ENCODE measurements at regions not wholly inside any gene's neighbourhood (a gene's known extent, or its start where the extent isn't known, plus 50 kb on each side); places are given as distances from the start of the nearest gene placed in this dataset.
"Not testable (repeated sequence)": the region's sequence is repeated elsewhere in the genome, so short reads cannot be mapped to it uniquely, and the experiment has no call there.

- H3K4me3 ChIP-seq (ENCODE audit: insufficient read depth, low read depth, low read length); DNase-seq; H3K27me3 ChIP-seq (ENCODE audit: control insufficient read depth, insufficient read depth, low read length); H3K36me3 ChIP-seq (replicated peaks; ENCODE audit: control insufficient read depth, insufficient read depth, low read length): not testable (repeated sequence)
Observed at GRCh38 chr12:54799966-54800365, 54.4 kb upstream of the MUCL1 start.

GRCh38 chr12:54798651-54799050, 55.7 kb upstream of the MUCL1 start:
- DNase-seq: no peak
- Histone ChIP-seq H3K36me3 (replicated peaks; ENCODE audit: control insufficient read depth, insufficient read depth, low read length) (no peaks in the 10 kb centered on the region), H3K4me3 (ENCODE audit: insufficient read depth, low read depth, low read length) (no peak overlapping the region), H3K27me3 (ENCODE audit: control insufficient read depth, insufficient read depth, low read length) (no peaks in the 10 kb centered on the region)

GRCh38 chr12:54796991-54797390, 57.3 kb upstream of the MUCL1 start:
- no peaks in the 10 kb centered on the region for H3K36me3 ChIP-seq (replicated peaks; ENCODE audit: control insufficient read depth, insufficient read depth, low read length)
- no peaks in the 10 kb centered on the region for H3K27me3 ChIP-seq (ENCODE audit: control insufficient read depth, insufficient read depth, low read length)
- no peak for DNase-seq
- H3K4me3 ChIP-seq (ENCODE audit: insufficient read depth, low read depth, low read length): no peak overlapping the region

DNA sequence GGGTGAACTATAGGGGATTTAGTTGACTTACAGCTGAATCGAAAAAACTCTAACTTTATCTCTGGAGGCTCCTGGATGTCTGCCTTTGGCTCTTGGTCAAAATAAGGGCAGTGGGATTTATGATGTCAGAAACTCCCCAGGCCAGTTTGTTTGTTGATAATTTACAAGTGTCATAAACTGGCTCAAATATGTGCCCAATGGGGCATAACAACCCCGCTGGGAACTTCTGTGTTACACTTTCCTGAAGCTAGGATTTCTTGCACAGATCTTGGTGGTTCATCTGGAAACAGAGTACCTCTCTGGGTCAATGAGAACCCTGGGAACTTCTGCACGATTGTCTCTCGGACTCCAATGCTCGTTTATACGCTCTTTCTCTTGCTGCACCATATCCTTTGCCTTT, 58.7 kb upstream of the MUCL1 start:
- Histone ChIP-seq H3K36me3 (replicated peaks; ENCODE audit: control insufficient read depth, insufficient read depth, low read length) (no peaks in the 10 kb centered on the region), H3K4me3 (ENCODE audit: insufficient read depth, low read depth, low read length) (no peak overlapping the region), H3K27me3 (ENCODE audit: control insufficient read depth, insufficient read depth, low read length) (no peaks in the 10 kb centered on the region)
- no peak for DNase-seq

GRCh38 chr12:54786081-54786480, 68.2 kb upstream of the MUCL1 start:
- H3K36me3 ChIP-seq (replicated peaks; ENCODE audit: control insufficient read depth, insufficient read depth, low read length): no peaks in the 10 kb centered on the region
- H3K27me3 ChIP-seq (ENCODE audit: control insufficient read depth, insufficient read depth, low read length): no peaks in the 10 kb centered on the region
- DNase-seq: peak; percentile 10
- no peak overlapping the region for H3K4me3 ChIP-seq (ENCODE audit: insufficient read depth, low read depth, low read length)

DNA sequence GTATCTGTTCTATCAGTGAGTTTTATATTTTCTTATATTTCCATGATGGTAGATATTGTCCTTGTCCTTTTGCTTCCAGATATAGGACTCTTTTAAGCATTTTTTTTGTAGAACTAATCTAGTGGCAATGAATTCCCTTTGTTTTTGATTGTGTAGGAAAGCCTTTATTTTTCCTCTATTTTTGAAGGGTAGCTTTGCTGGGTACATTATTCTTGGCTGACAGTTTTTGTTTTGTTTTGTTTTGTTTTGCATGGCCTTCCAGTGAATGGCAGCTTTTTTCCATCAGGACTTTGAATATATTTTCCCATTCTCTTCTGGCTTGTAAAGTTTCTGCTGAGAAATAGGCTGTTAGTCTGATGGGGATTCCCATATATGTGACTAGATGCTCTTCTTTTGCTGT, 70.2 kb upstream of the MUCL1 start:
- Histone ChIP-seq H3K4me3 (ENCODE audit: insufficient read depth, low read depth, low read length) (no peak overlapping the region), H3K27me3 (ENCODE audit: control insufficient read depth, insufficient read depth, low read length) (no peaks in the 10 kb centered on the region), H3K36me3 (replicated peaks; ENCODE audit: control insufficient read depth, insufficient read depth, low read length) (no peaks in the 10 kb centered on the region)
- DNase-seq: no peak

DNA sequence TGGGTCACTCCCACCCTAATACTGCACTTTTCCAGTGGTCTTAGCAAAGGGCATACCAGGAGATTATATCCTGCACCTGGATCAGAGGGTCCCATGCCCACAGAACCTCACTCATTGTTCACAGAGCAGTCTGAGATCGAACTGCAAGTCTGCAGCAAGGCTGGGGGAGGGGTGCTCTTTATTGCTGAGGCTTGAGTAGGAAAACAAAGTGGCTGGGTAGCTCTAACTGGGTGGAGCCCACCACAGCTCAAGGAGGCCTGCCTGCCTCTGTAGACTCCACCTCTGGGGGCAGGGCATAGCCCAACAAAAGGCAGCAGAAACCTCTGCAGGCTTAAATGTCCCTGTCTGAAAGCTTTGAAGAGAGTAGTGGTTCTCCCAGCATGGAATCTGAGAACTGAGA, 77.3 kb upstream of the MUCL1 start:
- H3K27me3 ChIP-seq (ENCODE audit: control insufficient read depth, insufficient read depth, low read length); DNase-seq; H3K4me3 ChIP-seq (ENCODE audit: insufficient read depth, low read depth, low read length); H3K36me3 ChIP-seq (replicated peaks; ENCODE audit: control insufficient read depth, insufficient read depth, low read length): not testable (repeated sequence)

DNA sequence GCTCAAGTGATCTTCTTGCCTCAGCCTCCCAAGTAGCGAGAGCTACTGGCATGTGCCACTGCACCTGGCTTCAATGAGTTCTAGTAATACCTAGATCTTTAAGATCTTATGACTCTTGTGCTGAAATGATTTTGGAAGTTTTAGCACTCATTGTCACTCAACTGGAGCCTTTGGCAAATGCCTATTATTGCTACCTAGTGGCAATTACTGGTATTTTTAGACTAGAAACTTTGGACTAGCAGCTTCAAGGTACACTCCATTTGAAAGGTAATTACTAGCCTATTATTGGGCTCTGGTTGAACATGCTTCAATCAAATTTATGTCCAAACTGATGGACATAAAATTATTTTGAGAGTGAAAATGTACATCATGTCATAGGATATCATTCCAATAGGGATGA, 80.7 kb upstream of the MUCL1 start:
- DNase-seq: no peak

GRCh38 chr12:54765652-54766051, 88.7 kb upstream of the MUCL1 start:
- Histone ChIP-seq H3K27me3 (ENCODE audit: control insufficient read depth, insufficient read depth, low read length) (no peaks in the 10 kb centered on the region), H3K36me3 (replicated peaks; ENCODE audit: control insufficient read depth, insufficient read depth, low read length) (no peaks in the 10 kb centered on the region), H3K4me3 (ENCODE audit: insufficient read depth, low read depth, low read length) (no peak overlapping the region)
- no peak for DNase-seq

More for the DNA sequence above, 80.7 kb upstream of the MUCL1 start:
- no peaks in the 10 kb centered on the region for H3K27me3 ChIP-seq (ENCODE audit: control insufficient read depth, insufficient read depth, low read length)
- H3K4me3 ChIP-seq (ENCODE audit: insufficient read depth, low read depth, low read length): no peak overlapping the region
- no peaks in the 10 kb centered on the region for H3K36me3 ChIP-seq (replicated peaks; ENCODE audit: control insufficient read depth, insufficient read depth, low read length)

- DNase-seq: no peak
- Histone ChIP-seq H3K27me3 (ENCODE audit: control insufficient read depth, insufficient read depth, low read length) (no peaks in the 10 kb centered on the region), H3K36me3 (replicated peaks; ENCODE audit: control insufficient read depth, insufficient read depth, low read length) (no peaks in the 10 kb centered on the region), H3K4me3 (ENCODE audit: insufficient read depth, low read depth, low read length) (no peak overlapping the region)
Observed at GRCh38 chr12:54762390-54762789, 91.9 kb upstream of the MUCL1 start.

GRCh38 chr12:54759751-54760150, 94.6 kb upstream of the MUCL1 start:
- Histone ChIP-seq H3K27me3 (ENCODE audit: control insufficient read depth, insufficient read depth, low read length) (no peaks in the 10 kb centered on the region), H3K36me3 (replicated peaks; ENCODE audit: control insufficient read depth, insufficient read depth, low read length) (no peaks in the 10 kb centered on the region), H3K4me3 (ENCODE audit: insufficient read depth, low read depth, low read length) (no peak overlapping the region)
- peak; percentile 53 for DNase-seq

DNA sequence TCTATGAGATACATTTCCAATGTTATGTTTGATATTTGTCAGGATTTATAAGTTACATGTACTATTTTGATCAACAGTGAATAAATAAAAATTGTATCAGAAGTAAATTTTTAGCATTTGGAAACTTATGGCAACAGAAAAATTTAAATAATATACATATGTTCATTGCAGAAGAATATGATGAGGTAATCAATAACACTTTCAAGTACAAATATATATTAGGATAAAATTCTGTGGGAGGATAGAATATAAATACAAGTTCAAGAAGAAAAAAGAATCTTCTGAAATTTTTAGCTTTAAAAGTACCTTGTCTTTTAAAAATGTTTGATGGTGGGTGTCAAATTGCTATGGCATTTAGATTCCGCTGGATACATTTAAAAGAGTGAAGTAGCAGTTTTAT, 102.8 kb upstream of the MUCL1 start:
- H3K27me3 ChIP-seq (ENCODE audit: control insufficient read depth, insufficient read depth, low read length): no peaks in the 10 kb centered on the region
- no peaks in the 10 kb centered on the region for H3K36me3 ChIP-seq (replicated peaks; ENCODE audit: control insufficient read depth, insufficient read depth, low read length)
- H3K4me3 ChIP-seq (ENCODE audit: insufficient read depth, low read depth, low read length): no peak overlapping the region
- DNase-seq: no peak

DNA sequence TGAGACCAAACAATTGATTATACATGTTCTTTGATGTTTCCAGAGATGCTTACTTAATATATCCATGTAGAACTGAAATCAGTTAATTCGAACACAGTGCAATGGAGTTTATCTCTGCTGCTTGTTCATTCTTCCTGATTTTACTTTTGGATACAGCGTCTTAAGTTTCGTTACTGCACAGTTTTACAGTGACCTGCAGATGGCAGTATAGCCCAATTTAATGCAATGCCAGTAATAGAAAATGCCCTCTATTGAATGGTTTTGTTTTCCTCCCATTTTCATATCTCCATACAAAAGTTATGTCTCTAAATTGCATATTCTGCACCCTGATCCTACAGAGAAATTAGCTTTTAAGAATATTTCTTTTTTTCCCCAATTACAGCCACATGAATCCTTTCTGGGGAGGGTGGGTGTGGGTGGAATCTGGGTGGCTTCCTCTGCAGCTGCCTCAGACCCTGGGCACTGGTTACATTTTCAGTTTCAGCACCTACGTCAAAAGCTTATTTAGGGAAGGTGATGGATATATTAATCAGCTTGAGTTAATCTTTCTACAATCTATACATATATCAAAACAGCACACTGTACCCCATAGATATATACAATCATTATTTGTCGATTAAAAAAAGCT, 101.1 kb upstream of the DCD start:
- DNase-seq: peak; percentile 31
- Histone ChIP-seq H3K4me3 (ENCODE audit: insufficient read depth, low read depth, low read length) (no peak overlapping the region), H3K27me3 (ENCODE audit: control insufficient read depth, insufficient read depth, low read length) (no peaks in the 10 kb centered on the region), H3K36me3 (replicated peaks; ENCODE audit: control insufficient read depth, insufficient read depth, low read length) (no peaks in the 10 kb centered on the region)

GRCh38 chr12:54744590-54744989, 96.4 kb upstream of the DCD start:
- no peak for DNase-seq
- Histone ChIP-seq H3K4me3 (ENCODE audit: insufficient read depth, low read depth, low read length) (no peak overlapping the region), H3K27me3 (ENCODE audit: control insufficient read depth, insufficient read depth, low read length) (no peaks in the 10 kb centered on the region), H3K36me3 (replicated peaks; ENCODE audit: control insufficient read depth, insufficient read depth, low read length) (no peaks in the 10 kb centered on the region)

GRCh38 chr12:54740882-54741281, 92.7 kb upstream of the DCD start:
- H3K27me3 ChIP-seq (ENCODE audit: control insufficient read depth, insufficient read depth, low read length): no peaks in the 10 kb centered on the region

DNA sequence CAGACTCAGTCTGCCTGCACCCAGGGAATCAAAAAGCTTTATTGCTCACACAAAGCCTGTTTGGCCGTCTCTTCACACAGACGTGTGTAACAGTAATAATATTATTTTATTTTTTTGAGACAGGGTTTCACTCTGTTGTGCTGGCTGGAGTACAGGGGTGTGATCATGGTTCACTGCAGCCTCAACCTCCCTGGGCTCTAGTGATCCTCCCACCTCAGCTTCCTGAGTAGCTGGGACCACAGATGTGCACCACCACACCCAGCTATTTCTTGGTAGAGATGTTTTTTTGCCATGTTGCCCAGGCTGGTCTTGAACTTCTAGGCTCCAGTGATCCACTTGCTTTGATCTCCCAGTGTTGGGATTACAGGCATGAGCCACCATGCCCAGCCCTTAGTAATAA, 88.4 kb upstream of the DCD start:
- Histone ChIP-seq H3K27me3 (ENCODE audit: control insufficient read depth, insufficient read depth, low read length) (no peaks in the 10 kb centered on the region), H3K4me3 (ENCODE audit: insufficient read depth, low read depth, low read length) (no peak overlapping the region), H3K36me3 (replicated peaks; ENCODE audit: control insufficient read depth, insufficient read depth, low read length) (no peaks in the 10 kb centered on the region)
- DNase-seq: no peak

More at GRCh38 chr12:54740882-54741281, 92.7 kb upstream of the DCD start:
- no peak overlapping the region for H3K4me3 ChIP-seq (ENCODE audit: insufficient read depth, low read depth, low read length)
- H3K36me3 ChIP-seq (replicated peaks; ENCODE audit: control insufficient read depth, insufficient read depth, low read length): no peaks in the 10 kb centered on the region
- DNase-seq: no peak

All from H7 (cell line).